ENCODE measurements at regions not wholly inside any gene's neighbourhood (a gene's known extent, or its start where the extent isn't known, plus 50 kb on each side); places are given as distances from the start of the nearest gene placed in this dataset.

DNA sequence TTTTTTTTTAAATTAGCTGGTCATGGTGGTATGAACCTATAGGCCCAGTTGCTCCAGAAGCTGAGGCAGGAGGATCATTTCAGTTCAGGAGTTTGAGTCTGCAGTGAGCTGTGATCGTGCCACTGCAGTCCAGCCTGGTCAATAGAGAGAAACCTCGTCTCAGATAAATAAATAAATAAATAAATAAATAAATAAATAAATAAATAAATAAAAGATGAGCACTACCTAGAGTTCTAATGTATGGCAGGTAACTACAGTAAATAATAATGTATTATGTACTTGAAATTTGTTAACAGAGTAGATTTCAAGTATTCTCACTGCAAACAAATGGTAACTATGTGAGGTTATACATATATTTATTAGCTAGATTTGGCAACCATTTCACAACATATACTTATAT, 697.9 kb upstream of the ID2 start:
- no peak for DNase-seq

DNA sequence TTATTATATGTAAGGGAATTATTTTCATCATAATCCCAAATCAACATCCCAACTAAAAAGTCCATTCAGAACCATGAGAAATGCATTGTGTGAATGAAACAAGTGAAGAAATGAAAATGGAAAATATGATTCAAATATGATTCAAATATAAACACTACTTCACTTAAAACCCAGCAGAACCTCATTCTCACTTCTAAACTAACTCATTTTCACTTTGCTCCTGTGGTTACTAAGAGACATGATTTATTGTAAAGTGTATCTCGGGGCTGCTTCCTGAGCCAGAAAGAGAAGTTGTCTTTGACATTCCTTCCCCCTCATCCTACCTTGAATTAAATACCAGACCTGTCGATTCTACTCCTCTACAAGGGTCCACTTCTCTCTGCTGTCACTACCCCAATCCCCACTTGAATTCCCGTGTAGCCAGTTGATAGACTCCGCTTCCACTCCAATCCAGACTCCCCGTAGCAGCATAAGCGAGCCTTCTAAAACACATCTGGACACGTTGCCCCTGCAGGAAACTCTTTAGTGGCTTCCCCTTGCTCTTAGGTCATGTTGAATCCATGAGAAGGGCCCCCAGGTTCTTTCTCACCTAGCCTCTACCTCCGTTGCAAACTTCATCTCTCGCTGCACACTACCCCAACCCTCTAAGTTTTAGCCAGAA, 697.0 kb upstream of the ID2 start:
- DNase-seq, result no peak

DNA sequence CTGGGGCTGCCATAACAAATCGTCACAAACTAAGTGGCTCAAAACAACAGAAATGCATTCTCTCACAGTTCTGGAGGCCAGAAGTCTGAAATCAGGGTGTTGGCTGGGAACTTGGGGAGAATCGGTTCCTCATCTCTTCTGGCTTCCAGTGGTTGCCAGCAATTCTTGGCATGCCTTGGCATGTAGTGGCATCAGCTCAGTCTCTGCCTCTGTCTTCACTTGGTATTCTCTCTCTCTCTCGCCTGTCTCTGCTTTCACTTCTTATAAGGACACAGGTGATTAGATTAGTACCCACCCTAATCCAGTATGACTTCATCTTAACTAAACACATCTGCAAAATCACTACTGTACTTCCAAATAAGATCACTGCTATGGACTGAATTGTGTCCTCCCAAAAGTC, 695.4 kb upstream of the ID2 start:
- DNase-seq, result no peak

- no peak for DNase-seq
These were observed 693.9 kb upstream of the ID2 start for GRCh38 chr2:7987992-7988391.

GRCh38 chr2:7988440-7988839, 693.4 kb upstream of the ID2 start:
- no peak for DNase-seq

DNA sequence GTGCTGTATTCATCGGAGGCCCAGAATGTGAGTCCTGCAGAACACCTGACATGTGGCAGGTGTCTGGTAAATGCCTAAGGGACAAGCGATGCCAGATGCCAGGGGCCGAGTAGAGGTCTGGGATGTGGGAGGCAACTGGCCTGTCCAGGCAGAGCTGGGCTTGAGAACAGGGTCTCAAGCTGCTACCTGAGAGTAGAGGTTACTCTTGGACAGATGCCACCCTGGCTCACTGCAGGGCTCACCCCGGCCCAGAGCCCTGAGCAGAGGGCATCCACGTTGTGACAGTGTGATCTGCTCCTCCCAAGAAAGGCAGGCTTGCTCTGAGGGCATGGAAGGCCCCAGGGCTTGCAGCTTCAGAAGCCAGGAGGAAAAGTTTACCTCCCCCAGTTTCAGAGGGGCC, 692.0 kb upstream of the ID2 start:
- DNase-seq, result no peak

- DNase-seq, result no peak
These were observed 688.9 kb upstream of the ID2 start for GRCh38 chr2:7992612-7993602.

DNA sequence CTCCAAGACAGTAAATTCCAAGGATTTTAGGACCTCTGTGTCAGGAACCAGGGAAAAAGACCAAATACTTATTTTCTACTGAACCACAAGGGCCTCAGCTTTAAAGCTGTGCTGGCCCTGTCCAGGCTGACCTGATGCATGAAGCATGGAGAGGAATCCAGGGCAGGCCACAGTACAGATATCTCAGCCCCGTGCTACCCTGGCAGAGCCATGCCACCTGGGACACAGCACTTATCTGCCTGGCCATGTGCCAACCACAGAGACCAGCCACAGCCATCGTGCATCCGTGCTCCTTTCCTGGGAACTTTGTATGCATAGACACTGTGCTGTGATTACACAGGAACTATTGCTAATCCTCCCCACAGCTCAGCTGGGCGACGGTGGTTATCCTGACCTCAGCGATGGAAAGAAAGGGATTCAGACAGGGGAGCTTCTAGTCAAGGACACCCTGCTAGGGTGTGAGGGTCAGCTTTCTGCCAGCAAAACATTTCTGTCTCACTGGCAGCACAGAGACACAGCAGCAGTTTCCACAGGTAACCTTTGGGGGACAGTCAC, 687.4 kb upstream of the ID2 start:
- DNase-seq, result no peak

- DNase-seq, result no peak
These were observed 684.6 kb upstream of the ID2 start for GRCh38 chr2:7997279-7997678.

DNA sequence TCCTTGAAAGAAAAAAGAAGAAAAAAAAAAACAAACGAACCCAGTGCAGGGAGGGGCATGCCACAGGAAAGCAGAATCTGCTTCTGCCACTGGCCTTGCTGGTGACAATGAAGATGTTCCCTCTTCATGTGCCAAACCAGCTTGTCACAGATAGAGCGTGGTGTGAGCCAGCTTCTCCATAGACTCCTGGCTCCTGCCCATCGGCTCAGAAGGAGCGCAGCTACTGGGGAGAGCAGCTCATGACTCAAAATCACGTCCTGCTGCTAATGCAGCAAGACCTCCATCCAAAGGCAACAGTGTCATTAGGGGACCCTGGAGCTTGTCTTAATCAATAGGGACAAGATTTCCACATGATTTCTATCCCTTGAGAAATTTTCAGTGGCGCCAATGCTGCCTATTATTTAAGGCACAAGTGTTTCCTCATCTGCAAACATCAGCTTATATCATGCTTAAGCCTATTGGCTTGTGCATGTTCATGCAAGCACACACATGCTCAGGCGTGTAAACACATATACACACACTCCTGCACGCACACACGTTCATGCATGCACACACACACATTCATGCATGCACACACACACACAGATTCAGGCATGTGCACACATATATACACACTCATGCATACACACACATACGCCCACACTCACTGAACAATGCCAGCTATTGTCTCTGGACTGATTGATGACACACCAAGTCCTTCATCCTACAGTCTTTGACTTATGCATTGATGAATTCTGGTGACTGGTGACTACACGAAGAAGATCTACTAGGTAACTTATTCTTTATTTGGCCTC, 682.0 kb upstream of the ID2 start:
- DNase-seq, result no peak

DNA sequence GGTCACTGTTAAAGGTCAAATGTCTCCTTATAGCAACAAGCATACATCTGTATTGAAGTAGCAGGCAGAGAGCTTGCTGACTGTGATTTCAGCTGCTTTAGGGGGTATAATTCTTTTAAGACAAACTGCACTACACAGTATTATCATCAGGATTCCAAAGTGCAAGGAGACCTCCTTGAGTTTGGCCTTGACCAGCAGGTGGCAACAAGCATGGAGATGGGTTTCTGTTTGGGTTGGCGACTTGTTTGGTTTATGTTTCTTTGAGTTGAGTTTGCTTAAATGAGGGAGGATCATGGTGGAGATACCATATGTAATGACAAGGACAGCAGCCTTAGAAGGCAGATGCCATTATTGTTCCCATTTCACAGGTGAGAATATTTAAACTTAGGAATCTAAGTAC, 681.0 kb upstream of the ID2 start:
- DNase-seq, result no peak

GRCh38 chr2:8002765-8003393, 679.0 kb upstream of the ID2 start:
- DNase-seq, result peak; percentile 67

DNA sequence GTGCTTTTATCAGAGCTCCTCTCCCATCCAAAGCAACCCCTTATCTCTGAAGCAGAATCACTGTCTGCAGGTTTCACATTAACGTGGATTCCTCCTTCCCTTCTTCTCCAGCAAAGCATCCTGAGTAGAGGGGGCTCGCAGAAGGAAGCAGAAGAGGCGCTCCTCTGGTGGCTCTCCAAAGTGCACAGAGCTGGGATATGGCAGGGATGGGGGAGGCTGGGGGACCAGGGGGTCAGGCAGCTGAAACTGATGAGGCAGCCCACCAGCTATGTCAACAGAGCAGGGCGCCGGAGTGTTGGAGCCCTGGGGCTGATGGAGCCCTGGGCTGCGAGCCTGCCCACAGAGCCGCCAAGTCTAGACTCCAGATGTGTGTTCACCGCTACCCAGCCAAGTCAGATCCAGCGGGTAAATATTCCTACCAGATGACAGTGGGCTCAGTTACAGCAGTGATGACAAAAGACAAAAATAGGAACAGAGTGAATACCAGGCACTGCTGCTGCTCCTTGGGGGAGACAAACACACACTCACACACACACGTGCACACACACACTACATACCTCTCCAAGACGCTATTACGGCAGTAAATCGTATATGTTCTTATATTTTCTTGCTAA, 678.3 kb upstream of the ID2 start:
- peak; percentile 95 for DNase-seq

GRCh38 chr2:8004250-8004681, 677.6 kb upstream of the ID2 start:
- peak; percentile 85 for DNase-seq

GRCh38 chr2:8006181-8006580, 675.7 kb upstream of the ID2 start:
- no peak for DNase-seq

DNA sequence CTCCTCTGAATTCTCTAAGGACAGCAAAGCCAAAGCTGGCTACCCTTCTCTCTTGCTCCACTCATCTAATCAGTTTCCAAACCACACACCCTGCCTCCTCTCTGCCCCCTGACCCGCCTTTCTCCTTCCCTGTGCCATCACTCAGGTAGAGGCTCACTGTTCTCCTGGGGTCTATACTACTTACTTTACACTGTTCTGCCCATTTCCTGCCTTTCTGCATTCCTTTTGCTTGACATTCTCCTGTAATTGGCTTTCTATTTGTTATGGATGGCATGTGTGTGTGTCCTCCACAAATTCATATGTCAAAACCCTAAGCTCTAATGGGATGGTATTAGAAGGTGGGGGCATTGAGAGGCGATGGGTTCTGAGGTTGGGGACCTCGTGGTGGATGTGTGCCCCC, 675.2 kb upstream of the ID2 start:
- peak; percentile 40 for DNase-seq

DNA sequence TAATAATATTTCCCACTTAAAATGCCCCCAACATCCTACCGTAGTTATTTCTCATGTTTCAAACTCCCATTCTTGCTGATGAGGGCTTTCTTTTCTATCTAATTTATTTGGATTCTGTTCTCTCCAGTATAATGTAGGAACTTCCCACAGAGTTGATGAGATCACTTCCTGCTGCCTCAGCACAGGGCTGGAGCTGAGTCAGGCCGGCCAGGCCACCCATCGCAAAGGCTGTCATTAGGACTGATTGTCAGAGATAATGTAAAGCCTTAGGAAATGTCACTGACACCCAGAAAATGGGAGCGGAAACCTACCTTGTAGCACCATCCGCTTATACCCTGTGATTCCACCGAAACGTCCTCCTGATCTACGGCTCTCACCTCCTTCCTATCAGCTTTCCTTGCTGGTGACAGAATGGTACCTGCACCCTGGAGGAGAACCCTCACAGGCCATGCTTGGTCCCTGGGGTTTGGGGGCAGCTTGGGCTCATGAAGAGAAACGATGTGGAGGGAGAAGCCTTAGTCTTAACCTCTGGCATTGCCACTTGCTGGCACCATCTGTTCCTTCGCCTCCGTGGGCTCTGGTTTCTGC, 672.8 kb upstream of the ID2 start:
- DNase-seq, result peak; percentile 54

DNA sequence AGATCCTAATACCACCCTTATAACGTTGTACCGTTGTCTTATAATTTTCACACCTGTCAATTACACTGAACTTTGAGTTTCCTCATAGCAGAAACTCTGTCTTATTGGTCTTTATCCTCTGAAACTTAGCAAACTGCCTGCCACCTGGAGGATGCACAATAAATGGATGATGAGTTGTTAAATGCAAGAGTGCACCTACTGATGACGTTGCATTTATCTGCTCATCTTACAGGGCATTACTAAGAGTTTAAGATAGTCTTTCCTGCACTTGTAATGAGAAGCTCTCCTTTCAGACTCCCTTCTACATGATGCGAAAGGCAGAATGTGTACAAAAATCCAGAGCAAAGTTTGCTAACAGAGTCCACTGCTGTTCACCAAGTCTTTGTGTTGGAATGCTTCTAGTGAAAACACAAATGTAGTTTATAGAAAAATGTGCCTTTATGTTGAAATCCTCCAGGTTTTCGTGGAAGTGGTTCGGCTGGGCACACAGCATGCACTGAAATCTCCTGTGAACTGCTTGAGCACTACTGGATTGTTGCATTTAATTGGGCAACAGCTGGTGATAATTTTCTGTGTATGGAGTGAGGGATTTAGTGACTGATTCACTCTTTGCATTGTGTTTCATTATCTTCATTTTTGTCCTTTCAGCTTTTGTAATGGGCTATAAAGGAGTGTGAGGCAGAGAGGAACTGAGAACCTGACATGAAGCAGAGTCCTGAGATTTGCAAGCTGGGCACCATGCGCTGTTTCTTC, 665.8 kb upstream of the ID2 start:
- DNase-seq, result no peak

GRCh38 chr2:8016688-8017087, 665.2 kb upstream of the ID2 start:
- DNase-seq, result no peak

- DNase-seq, result no peak
These were observed 662.9 kb upstream of the ID2 start for GRCh38 chr2:8018956-8019355.

DNA sequence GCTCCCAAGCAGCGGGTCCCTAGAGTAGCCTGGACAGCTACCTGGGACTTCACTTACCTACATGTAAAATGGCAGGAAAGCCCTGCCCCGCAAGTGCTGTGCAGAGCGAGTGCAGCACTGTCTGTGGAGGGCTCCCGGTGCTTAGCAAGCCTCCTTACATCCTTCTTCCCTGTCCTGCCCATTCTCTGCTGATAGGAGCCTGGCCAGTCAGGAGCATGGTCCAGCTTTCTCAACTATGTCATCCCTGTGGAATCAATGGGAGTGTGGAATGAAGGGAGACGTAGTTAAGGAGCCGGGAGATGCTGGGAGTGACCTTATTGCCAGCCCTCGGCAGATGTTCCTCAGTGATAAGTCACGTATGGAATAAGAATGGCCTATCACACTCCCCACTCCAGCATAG, 661.9 kb upstream of the ID2 start:
- DNase-seq, result no peak

Data from fibroblast of skin of scalp (primary cell).